Astrocyte (in vitro differentiated cells and primary cell): ENCODE measurements at regions not wholly inside any gene's neighbourhood (a gene's known extent, or its start where the extent isn't known, plus 50 kb on each side); places are given as distances from the start of the nearest gene placed in this dataset.

Experiments used
- CTCF ChIP-seq: IDR thresholded peaks from 2 replicates; pipeline ENCODE4 v1.5.1; 2011; ENCODE audit warnings: low read depth, mild to moderate bottlenecking, inconsistent platforms, low read length, moderate library complexity; ENCODE audit not compliant: insufficient read depth
- EZH2 ChIP-seq: IDR thresholded peaks from 2 replicates; pipeline ENCODE4 v1.6.1; 2012; ENCODE audit warnings: mild to moderate bottlenecking, low read length, inconsistent platforms; ENCODE audit not compliant: insufficient read depth

GRCh38 chr1:177755851-177756560, 213.9 kb downstream of the SEC16B start:
- no peak for TF ChIP-seq CTCF
- no peak for TF ChIP-seq EZH2
